ENCODE measurements at regions not wholly inside any gene's neighbourhood (a gene's known extent, or its start where the extent isn't known, plus 50 kb on each side); places are given as distances from the start of the nearest gene placed in this dataset.

DNA sequence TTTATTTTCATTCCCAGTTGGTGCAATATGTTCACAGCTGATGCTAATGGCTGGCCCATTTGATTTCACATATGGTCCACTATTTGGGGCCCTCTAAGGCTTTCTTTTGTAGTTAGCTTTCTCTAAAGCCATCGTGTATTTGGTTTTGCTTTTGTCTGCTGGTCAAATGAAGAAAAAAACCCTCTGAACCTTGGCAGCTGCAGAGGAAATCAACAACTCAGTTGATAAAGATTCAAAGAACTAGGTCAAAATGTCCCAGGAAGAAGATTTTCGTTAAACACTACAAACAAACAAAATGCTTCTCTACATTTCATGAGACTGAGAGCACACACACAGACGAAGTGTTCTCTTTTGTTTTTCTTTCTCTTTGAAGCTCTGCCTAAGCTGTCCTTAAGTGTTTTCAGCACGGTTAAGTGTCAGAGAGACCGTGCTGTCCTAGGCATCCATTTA is 655.0 kb downstream of the RWDD3 start:
- TF ChIP-seq EZH2 (IDR thresholded peaks at IDR 0.05; ENCODE audit: insufficient read depth, poor library complexity, severe bottlenecking) (no peak), EZH2phosphoT487 (IDR thresholded peaks at IDR 0.05; ENCODE audit: insufficient read depth, low read depth) (no peak)
